ENCODE measurements at regions not wholly inside any gene's neighbourhood (a gene's known extent, or its start where the extent isn't known, plus 50 kb on each side); places are given as distances from the start of the nearest gene placed in this dataset.

DNA sequence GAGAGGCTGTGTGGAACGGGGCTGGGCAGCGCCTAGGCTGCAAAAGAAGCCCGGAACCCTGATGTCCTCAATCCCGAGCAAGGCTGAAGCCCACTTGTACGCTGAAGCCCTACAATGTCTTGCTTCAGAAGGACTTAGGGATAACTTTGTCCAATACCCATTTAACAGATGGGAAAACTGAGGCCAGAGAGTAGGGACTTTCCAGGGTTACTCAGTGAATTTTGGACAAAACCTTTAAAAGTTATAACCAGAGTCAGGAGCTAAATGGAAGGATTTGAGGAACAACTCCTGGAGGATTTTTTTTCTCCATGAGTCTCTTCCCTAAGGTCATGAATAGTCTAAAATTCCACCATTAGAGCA, 161.2 kb downstream of the IRX5 start:
- Histone ChIP-seq H2BK5ac (ENCODE audit: low read depth, low read length, poor library complexity, severe bottlenecking) (no peak overlapping the region), H3K79me1 (ENCODE audit: low read depth in 1 of 2, low read length in 2 of 2) (no peaks in the 10 kb centered on the region), H3K4me1 (ENCODE audit: control insufficient read depth, insufficient read depth, low read length) (no peaks in the 10 kb centered on the region), H4K8ac (ENCODE audit: low read depth in 2 of 2, low read length in 2 of 2) (no peak overlapping the region), H3K9me1 (ENCODE audit: insufficient read depth, low read length) (no peaks in the 10 kb centered on the region), H3K36me3 (ENCODE audit: control insufficient read depth, insufficient read depth, low read length) (no peaks in the 10 kb centered on the region), H3K9me3 (ENCODE audit: control insufficient read depth, insufficient read depth, low read length) (no peaks in the 10 kb centered on the region), H2BK120ac (ENCODE audit: low read depth, low read length) (no peak overlapping the region), H3K23ac (ENCODE audit: low read depth, low read length) (no peak overlapping the region), H3K4me2 (ENCODE audit: low read depth, low read length) (no peak overlapping the region), H3K56ac (ENCODE audit: extremely low read depth, insufficient read depth, low read length) (no peak overlapping the region), H4K5ac (ENCODE audit: low read depth, low read length) (no peak overlapping the region), H4K20me1 (ENCODE audit: insufficient read depth, low read length) (no peaks in the 10 kb centered on the region), H2BK20ac (ENCODE audit: low read depth, low read length) (no peak overlapping the region), H4K91ac (ENCODE audit: insufficient read depth, low read depth, low read length) (no peak overlapping the region), H3K27me3 (ENCODE audit: control insufficient read depth, insufficient read depth, low read length) (no peaks in the 10 kb centered on the region), H3K18ac (ENCODE audit: low read depth, low read length) (no peak overlapping the region), H3K27ac (ENCODE audit: insufficient read depth, low read length) (no peak overlapping the region), H2AFZ (replicated peaks; ENCODE audit: low read length, poor library complexity) (no peak overlapping the region), H2BK15ac (ENCODE audit: low read depth, low read length) (no peak overlapping the region), H3K4ac (ENCODE audit: low read depth, low read length) (no peak overlapping the region), H3K9ac (ENCODE audit: low read depth, low read length) (no peak overlapping the region), H3K4me3 (ENCODE audit: insufficient read depth, low read depth, low read length) (no peak overlapping the region), H2AK5ac (ENCODE audit: low read depth, low read length) (no peak overlapping the region), H3K14ac (replicated peaks; ENCODE audit: low read depth, low read length) (no peak overlapping the region), H2AK9ac (replicated peaks; ENCODE audit: low read depth, low read length, poor library complexity) (no peak overlapping the region)
- ATAC-seq (ENCODE audit: low read depth) (no peak), DNase-seq (no peak)
- CTCF ChIA-PET: no interaction called here
- intact Hi-C loops (cut with micrococcal nuclease) (no loop called here), in situ Hi-C loops (cut with MboI; ENCODE audit: low sequenced_read_pairs) (no loop called here), dilution Hi-C loops (cut with HindIII; ENCODE audit: low sequenced_read_pairs, unreplicated experiment) (no loop called here)
- BruUV-seq (replicated peaks): no TSS peak
- POLR2A ChIA-PET (ENCODE audit: unreplicated experiment): no interaction called here
- WGBS, 2 experiments (ENCODE audit: extremely low coverage in 2 of 2, insufficient read length in 1 of 2): no CpG with 5 or more reads among the region's 5 CpGs
- TF ChIP-seq CTCF (conservative IDR thresholded peaks at IDR 0.05; ENCODE audit: low read depth, low read length) (no peak), CEBPB (IDR thresholded peaks at IDR 0.05; ENCODE audit: low read depth, low read length) (no peak), ELK1 (IDR thresholded peaks at IDR 0.05; ENCODE audit: borderline replicate concordance, low read depth, low read length) (no peak), MAFK (IDR thresholded peaks at IDR 0.05; ENCODE audit: low read depth, low read length) (no peak), BHLHE40 (IDR thresholded peaks at IDR 0.05; ENCODE audit: low read depth, low read length) (no peak), RCOR1 (IDR thresholded peaks at IDR 0.05; ENCODE audit: insufficient replicate concordance, low read length) (no peak), FOS (IDR thresholded peaks at IDR 0.05; ENCODE audit: low read depth, low read length) (no peak), RFX5 (IDR thresholded peaks at IDR 0.05; ENCODE audit: low read depth, low read length) (no peak), SMC3 (IDR thresholded peaks at IDR 0.05; ENCODE audit: low read depth, low read length) (no peak), RAD21 (IDR thresholded peaks at IDR 0.05; ENCODE audit: low read length) (no peak), MXI1 (IDR thresholded peaks at IDR 0.05; ENCODE audit: borderline replicate concordance, low read depth, low read length) (no peak), POLR2A (IDR thresholded peaks at IDR 0.05; ENCODE audit: low read depth, low read length) (no peak), CHD1 (IDR thresholded peaks at IDR 0.05; ENCODE audit: low read depth, low read length) (no peak)
- TF ChIP-seq, protein P1, sequence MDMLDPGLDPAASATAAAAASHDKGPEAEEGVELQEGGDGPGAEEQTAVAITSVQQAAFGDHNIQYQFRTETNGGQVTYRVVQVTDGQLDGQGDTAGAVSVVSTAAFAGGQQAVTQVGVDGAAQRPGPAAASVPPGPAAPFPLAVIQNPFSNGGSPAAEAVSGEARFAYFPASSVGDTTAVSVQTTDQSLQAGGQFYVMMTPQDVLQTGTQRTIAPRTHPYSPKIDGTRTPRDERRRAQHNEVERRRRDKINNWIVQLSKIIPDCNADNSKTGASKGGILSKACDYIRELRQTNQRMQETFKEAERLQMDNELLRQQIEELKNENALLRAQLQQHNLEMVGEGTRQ (IDR thresholded peaks at IDR 0.05; ENCODE audit: low read depth, low read length): no peak

Data from IMR-90 (cell line).